ENCODE measurements at regions not wholly inside any gene's neighbourhood (a gene's known extent, or its start where the extent isn't known, plus 50 kb on each side); places are given as distances from the start of the nearest gene placed in this dataset.

DNA sequence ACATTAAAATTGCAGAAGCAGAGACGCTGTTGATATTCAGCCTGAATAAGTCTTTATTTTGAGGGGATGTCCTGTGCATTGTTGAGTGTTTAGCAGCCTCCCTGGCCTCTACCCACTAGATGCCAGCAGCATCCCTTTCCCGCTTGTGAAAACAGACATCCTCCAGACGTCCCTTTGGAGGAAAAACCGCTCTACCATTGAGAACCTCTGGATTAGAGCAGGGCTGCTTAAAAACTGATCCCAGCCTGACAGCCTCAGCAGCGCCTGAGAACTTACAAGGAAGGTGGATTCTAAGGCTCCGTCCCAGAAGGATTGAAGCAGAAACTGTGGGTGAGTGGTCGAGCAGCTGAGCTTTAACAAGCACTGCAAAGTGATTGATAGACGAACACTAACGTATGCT lies 349.7 kb downstream of the CYRIA start:
- ChIA-PET POLR2A (no interaction called here), CTCF (interaction anchor here (0.9 to 1.4 kb wide), 2 partner anchors 11 to 33 kb away, joined by 3 to 4 read pairs; no protein-coding TSS in a partner anchor)
- TF ChIP-seq, protein P1, sequence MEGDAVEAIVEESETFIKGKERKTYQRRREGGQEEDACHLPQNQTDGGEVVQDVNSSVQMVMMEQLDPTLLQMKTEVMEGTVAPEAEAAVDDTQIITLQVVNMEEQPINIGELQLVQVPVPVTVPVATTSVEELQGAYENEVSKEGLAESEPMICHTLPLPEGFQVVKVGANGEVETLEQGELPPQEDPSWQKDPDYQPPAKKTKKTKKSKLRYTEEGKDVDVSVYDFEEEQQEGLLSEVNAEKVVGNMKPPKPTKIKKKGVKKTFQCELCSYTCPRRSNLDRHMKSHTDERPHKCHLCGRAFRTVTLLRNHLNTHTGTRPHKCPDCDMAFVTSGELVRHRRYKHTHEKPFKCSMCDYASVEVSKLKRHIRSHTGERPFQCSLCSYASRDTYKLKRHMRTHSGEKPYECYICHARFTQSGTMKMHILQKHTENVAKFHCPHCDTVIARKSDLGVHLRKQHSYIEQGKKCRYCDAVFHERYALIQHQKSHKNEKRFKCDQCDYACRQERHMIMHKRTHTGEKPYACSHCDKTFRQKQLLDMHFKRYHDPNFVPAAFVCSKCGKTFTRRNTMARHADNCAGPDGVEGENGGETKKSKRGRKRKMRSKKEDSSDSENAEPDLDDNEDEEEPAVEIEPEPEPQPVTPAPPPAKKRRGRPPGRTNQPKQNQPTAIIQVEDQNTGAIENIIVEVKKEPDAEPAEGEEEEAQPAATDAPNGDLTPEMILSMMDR (IDR thresholded peaks at IDR 0.05; ENCODE audit: control extremely low read depth, extremely low read depth, low read depth, missing control alignments), result no peak
- DNase-seq (ENCODE audit: extremely low spot score), result no peak

DNA sequence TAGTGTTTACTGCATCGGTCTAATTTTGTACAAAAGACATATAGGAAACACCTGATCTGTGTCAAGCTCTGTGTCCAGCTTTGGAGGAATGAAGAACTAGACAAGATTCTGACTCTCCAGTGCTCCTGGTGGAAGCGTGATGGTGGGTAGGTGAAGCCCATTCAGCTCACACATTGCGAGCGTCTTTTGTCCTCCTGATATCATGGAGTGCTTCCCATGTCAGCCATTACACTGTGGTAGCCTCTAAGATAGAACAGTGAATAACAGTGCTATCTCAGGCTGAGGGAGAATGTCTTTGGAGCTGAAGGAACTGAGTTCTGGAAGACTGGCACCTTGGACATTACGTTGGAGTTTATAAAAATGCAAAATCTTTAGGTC lies 350.2 kb downstream of the CYRIA start:
- TF ChIP-seq, protein P1 (IDR thresholded peaks at IDR 0.05; ENCODE audit: control extremely low read depth, extremely low read depth, low read depth, missing control alignments), result no peak
- DNase-seq (ENCODE audit: extremely low spot score), result no peak
- POLR2A ChIA-PET, result no interaction called here
- CTCF ChIA-PET, result interaction anchor here (0.9 to 1.4 kb wide), 3 partner anchors 10 to 32 kb away, joined by 3 to 4 read pairs (median 3); no protein-coding TSS in a partner anchor

DNA sequence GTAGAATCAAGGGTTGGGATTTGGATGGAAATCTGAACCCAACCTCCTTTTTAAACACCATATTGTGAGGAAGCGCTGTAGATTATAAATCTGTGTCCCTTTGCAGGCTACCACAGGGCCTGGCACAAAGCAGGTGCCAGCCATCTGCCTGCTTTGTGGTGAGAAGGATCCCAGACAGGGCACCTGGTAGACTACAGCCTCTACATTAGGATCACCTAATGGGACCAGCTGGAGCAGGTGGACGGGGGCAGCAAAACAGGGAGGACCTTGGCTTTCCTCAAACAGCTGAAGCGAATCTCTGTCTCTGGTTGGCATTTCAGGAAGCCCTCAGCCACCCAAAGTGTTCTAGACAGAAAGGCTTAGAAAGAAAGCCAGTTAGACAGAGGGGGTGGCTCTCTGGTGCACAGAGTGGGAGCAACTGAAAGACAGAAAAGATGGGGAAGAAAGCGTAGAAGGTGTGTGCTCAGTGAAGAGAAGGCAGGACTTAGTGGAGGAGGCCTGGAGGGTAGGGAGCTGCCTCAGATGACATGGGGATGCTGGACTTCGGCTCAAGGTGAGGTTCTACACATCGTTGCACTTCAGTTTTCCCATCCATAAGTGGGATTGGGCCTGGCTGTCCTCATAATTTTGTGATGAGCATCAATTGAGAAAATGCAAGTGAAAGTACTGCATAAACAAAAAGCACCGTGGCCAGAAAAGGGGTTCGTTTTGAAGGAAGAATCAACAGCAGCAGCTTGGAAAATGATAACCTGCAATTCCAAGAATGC lies 350.8 kb downstream of the CYRIA start:
- DNase-seq (ENCODE audit: extremely low spot score), result no peak
- TF ChIP-seq, protein P1 (IDR thresholded peaks at IDR 0.05; ENCODE audit: control extremely low read depth, extremely low read depth, low read depth, missing control alignments), result no peak
- ChIA-PET POLR2A (no interaction called here), CTCF (interaction anchor here (0.9 to 1.4 kb wide), 3 partner anchors 10 to 32 kb away, joined by 3 to 4 read pairs (median 3); no protein-coding TSS in a partner anchor)

DNA sequence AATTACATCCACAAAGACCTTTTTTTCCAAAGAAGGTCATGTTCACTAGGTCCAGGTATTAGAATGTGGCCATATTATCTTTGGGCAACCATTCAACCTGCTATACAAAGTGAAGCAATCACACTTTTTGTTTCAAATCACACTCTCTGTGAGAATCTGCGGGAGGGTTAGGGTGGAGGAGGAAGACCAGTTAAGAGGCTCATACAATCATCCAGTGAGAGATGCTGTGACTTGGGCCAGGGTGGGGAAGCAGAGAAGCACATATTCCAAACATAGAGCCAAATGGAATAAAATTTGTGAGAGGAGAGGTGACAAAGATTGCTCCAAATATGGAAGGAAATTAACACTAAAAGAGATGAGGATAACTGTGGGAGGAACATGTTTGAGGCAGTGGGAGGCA lies 351.6 kb downstream of the CYRIA start:
- TF ChIP-seq, protein P1 (IDR thresholded peaks at IDR 0.05; ENCODE audit: control extremely low read depth, extremely low read depth, low read depth, missing control alignments), result no peak

DNA sequence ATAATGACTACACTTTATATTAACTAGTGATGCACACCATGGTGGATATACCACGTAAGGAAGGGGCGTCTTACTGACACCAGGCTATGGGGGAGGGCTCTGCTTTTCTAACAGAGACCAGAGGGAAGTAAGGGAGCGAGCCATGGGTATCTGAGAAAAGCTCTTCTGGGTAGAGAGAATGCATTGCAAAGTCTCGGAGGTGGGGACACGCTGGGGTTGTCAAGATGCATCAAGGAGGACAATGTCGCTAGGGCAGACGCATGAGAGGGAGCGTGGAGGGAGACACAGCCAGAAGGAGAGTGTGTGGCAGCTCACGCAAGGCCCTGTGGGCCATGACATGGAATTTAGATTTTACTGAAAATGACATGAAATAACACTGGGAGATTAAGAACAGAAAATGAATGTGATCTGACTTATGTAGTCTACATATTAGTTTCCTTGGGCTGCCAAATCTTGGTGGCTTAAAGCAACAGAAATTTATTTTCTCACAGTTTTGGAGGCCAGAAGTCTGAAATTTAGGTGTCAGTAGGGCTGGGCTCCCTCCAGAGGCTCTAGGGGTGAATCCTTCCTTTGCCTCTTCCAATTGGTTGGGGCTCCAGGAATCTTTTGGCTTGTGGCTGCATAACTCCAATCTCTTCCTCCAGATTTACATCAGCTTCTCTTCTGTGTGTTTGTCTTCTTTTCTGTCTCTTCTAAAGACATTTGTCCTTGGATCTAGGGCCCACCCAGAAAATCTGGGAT lies 352.2 kb downstream of the CYRIA start:
- TF ChIP-seq, protein P1 (IDR thresholded peaks at IDR 0.05; ENCODE audit: control extremely low read depth, extremely low read depth, low read depth, missing control alignments), result no peak
- POLR2A ChIA-PET, result no interaction called here
- CTCF ChIA-PET, result interaction anchor here (1.1 kb wide), 1 partner anchor 12 kb away, joined by 3 read pairs; no protein-coding TSS in a partner anchor
- DNase-seq (ENCODE audit: extremely low spot score), result no peak

More for the DNA sequence above, 351.6 kb downstream of the CYRIA start:
- no peak for DNase-seq (ENCODE audit: extremely low spot score)
- POLR2A ChIA-PET, result no interaction called here
- CTCF ChIA-PET, result no interaction called here

DNA sequence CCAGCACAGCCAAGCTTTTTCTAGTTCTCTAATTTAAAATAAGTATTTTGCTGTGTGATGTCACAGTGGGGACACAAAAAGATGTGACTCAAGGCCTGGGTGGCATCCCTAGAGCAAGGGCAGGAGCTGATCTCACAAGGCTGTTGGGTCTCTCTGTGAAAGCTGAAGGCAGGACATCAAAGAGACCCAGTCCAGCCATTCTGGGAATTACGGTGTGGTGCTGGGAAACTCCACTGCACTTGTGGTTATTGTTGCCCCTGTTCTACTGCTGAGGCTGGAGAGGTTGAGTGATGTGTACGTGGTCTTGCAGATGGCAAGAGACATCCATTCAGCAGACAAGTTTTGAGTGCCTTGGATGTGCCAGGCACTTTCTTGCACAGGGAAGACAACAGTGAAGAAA lies 352.9 kb downstream of the CYRIA start:
- POLR2A ChIA-PET, result no interaction called here
- DNase-seq (ENCODE audit: extremely low spot score), result no peak
- TF ChIP-seq, protein P1 (IDR thresholded peaks at IDR 0.05; ENCODE audit: control extremely low read depth, extremely low read depth, low read depth, missing control alignments), result no peak
- CTCF ChIA-PET, result interaction anchor here (1.1 kb wide), 1 partner anchor 13 kb away, joined by 3 read pairs; no protein-coding TSS in a partner anchor

Measured in GM10248 (cell line).